Amygdala (tissue), 56 donors: ENCODE measurements at regions not wholly inside any gene's neighbourhood (a gene's known extent, or its start where the extent isn't known, plus 50 kb on each side); places are given as distances from the start of the nearest gene placed in this dataset.
"Not testable (repeated sequence)": the region's sequence is repeated elsewhere in the genome, so short reads cannot be mapped to it uniquely, and the experiment has no call there.

Experiments
- DNase-seq, 56 donors: peaks; one replicate each; lab custom pipeline; 2025; lab: John Stamatoyannopoulos, UW

GRCh38 chr15:34700891-34701427 is 53.8 kb downstream of the GJD2 start:
- DNase-seq, result no peak

- no peak for DNase-seq
Observed at GRCh38 chr15:34699968-34700640, 54.7 kb downstream of the GJD2 start.

DNA sequence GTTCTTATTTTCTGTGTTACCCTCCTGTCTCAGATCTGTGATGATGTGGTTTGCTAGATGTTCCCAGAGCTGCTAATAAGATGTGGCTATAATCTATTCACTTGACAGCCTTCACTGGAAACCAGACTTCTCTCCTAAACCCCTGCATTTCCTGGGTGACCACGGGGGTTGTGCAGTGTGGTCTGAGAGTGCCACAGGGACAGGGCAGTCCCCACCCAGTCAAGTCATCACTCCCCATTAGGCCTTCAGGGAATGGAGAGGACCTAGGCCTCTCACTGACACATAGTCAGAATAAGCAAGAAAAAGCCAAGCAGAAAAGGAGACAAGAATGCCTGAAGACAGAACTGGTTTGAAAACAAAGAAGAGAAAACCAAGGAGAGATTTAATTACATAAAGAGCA is 58.3 kb downstream of the GJD2 start:
- DNase-seq, result no peak

- DNase-seq, result no peak
Observed at GRCh38 chr15:34693053-34693744, 61.6 kb downstream of the GJD2 start.

DNA sequence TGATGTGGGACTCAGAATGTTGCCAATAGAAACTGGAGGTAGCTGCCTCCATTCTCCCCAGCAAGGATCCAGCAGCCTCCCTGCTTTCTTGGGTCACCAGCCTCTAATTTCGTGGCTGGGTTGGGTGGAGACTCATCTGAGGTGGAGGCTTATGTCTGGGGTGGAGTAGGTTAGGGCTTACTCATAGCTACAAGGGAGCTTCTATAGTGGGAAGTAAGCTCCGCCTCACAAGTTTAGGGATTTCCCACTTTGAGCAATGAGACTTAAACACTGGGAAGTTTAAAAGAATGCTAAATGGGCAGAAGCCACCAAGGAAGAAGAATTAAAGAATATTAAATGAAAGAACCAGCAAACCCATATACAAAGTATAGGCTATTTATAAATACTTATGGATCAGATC is 63.8 kb downstream of the GJD2 start:
- no peak for DNase-seq

GRCh38 chr15:34688699-34689098 is 66.1 kb downstream of the GJD2 start:
- no peak for DNase-seq

DNA sequence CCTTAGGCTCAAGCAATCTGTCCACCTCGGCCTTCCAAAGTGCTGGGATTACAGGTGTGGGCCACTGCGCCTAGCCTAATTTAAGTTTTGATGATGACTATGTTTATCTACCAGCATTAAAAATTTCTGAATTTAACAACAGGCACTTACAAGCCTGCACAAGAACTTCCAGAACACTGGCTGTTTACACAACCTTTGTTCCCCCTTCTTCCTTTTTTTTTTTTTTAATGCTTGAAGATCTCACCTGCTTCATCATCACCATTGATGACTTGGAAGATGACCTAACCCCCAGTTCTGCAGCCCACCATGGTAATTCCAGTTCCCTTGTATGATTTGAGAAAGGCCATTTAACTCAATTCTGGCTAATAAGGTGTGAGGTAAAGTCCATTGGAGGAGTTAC is 70.4 kb downstream of the GJD2 start:
- no peak for DNase-seq

DNA sequence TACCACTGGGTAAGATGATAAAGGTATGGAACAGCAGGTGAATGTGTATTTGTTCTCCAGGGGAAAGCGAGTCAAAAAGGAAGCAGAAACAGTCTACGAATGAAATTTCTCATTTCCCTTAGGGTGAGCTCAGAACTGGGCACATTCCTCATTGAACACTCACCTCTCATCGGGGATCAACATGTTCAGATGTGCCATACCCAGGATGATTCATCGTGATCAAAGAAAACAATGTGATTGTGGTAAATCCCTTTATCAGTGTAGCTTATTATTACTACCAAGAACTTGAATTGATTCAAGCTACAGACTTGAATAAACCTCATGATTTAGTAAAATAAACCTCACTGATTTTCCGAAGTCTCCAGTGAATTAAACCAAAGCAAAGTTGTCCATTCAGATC is 72.1 kb downstream of the GJD2 start:
- DNase-seq, result no peak

GRCh38 chr15:34679291-34679690 is 75.5 kb downstream of the GJD2 start:
- no peak for DNase-seq

DNA sequence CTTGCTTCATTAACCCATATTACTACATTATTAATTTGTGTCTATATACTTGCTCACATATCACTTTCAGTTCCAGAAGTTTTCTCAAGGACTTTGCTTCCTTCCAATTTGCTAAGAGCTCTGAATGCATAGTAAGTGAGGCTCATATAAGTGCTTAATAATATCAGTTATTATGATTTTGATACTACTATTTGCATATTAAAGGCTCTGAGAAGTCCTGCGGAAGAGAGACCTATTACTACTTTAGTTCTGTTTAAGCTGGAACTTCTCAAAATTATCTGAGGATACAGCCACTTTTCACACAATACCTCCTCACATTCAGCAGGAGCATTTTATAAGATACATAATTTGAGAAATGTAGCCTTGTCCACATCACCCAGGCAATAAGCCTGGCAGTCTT is 81.6 kb downstream of the GJD2 start:
- no peak for DNase-seq

DNA sequence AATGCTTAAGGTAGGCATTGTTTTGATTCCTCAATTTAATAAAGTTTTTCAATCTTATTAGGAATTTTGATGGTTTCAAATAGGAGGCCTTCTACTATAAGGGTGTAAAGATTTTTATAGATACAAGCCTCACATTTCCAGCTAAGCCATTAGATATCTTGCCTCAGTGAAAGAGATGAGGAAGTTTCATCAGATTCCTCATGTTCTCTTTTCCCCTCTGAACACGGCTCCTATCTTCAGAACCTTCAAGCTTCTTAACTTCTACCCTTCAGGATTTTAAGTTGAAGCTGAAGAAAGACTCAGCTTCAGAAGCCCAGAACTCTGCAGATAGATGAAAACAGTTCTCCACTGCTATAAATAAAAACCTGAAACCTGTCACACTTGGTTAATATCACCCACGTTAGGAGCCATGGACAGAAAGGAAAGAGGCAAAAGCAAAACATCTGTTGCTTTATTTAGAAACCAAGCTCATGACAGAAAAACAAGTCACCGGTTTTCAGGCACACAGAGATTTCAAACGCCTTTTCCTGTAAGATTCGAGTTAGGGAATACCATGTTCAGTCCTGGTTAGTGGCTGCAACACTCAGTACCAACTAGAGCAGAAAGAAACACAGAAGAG is 82.2 kb upstream of the GOLGA8B start:
- DNase-seq, result no peak

DNA sequence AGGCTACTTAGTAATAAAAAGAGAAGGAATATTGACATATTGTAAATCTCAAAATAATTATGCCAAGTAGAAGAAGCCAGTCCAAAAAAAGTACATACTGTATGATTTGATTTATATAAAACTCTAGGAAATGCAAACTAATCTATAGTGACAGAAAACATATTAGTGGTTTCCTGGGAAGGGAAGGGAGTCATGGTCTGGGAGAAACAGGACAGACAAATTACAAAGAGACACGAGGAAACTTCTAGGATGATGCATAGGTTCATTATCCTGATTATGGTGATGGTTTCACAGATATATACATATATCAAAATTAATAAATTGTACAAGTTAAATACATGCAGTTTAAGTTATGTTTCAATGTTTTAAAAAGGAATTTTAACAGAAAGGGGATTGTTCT is 81.0 kb upstream of the GOLGA8B start:
- no peak for DNase-seq

- DNase-seq, result no peak
Observed at GRCh38 chr15:34663101-34663500, 79.7 kb upstream of the GOLGA8B start.

DNA sequence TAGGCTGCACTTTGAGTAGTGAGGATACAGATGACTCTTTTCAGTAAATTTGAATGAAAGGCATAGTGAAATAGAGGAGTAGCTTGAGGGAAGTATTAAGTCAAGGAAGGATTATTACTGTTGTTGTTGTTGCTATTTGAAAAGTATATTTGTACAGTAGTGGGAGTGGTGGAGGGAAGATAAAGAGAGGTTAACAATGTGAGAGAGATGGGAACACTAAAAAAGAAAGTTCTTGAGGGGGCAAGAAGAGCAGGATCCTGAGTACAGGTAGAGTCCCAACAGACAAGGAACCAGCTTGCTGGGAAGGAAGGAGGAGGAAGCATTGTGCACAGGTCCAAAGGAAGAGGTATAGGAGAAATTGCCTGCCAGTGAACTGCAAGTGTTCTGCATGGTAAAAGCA is 75.6 kb upstream of the GOLGA8B start:
- no peak for DNase-seq

DNA sequence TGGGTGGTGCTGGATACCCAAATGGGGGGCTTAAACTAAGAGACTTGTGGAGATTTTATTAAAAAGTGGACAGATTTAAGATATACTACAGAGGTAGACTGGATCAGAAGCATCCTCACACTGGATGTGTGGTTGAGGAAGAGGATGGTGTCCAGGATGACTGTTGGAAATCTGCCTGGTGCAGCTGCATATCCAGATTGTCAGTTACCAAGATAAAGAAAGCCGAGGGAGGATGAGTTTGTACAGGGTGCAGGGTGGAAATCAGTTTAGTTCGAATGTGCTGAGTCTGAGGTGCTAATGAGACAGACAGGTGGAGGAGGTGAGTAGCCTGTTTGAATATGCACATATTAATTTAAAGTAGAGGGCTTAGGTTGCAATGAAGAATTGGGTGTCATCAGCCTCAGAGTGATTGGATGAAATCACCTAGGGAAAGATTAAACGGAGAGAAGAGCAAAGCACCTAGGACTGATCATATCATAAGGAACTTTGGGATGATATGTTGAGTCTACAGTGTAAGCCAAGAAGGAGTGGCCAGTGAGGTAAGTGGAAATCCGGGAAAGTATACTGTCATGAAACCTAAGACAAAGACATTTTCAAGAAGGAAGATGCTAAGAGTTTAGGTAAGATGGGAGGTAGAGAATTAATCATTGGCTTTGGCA is 74.1 kb upstream of the GOLGA8B start:
- no peak for DNase-seq

DNA sequence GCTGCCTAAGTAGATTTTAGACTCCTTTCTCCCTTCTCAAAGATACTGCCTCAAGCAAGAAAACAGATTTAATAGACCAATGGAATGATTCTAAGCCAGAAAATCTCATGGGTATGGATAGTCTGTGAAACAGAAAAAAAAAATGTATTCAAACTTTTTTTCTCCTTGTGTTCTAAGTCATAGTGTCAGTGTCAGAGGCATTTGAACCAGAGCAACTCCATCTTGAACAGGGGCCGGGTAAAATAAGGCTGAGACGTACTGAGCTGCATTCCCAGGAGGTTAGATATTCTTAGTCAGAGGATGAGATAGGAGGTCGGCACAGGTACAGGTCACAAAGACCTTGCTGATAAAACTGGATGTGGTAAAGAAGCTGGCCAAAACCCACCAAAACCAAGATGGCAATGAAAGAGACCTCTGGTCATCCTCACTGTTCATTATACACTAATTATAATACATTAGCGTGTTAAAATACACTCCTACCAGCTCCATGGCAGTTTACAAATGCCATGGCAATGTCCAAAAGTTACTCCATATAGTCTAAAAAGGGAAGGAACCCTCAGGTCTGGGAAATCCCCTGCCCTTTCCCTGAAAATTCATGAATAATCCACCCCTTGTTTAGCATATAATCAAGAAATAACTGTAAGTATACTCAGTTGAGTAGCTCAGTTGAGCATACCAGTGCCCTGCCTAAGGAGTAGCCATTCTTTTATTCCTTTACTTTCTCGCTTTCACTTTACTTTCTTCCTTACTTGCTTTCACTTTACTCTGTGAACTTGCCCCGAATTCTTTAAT is 72.8 kb upstream of the GOLGA8B start:
- no peak for DNase-seq

DNA sequence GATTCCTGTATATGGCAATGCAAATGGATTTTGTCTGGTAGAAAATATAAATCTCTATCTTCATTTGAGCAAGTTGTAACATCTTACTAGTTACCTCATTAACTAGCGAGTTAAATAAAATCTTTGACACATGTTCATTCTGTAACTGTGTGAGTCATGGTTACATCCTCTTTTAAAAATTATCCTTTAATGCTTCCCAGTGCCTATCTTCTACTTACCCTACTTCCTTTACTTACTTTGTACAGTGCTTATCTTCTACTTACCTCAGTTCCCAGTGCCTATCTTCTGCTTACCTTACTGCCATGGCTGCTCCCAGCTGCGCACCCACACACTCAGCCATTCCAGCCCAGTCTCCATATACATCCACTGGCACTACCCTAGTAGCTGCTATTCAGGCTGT is 71.9 kb upstream of the GOLGA8B start:
- no peak for DNase-seq

GRCh38 chr15:34654625-34655024 is 71.2 kb upstream of the GOLGA8B start:
- no peak for DNase-seq

DNA sequence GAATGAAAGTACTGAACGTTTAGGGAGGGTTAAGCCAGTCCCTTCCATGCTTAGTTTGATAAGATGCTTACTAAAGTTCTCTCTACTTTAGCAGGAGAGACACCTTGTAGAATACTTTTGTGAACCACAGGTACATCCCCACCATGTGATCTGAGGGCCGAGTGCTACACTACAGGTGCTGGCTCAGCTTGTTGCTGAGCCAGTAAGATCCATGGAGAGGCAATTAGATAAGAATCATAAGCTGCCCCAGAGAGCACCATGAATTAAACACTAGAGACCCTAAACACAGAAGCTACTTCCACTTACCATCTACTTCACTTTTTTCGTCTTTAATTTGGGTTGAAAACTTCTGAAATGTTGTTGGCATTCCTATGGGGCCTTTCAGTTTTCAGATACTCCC is 70.5 kb upstream of the GOLGA8B start:
- DNase-seq, result no peak

DNA sequence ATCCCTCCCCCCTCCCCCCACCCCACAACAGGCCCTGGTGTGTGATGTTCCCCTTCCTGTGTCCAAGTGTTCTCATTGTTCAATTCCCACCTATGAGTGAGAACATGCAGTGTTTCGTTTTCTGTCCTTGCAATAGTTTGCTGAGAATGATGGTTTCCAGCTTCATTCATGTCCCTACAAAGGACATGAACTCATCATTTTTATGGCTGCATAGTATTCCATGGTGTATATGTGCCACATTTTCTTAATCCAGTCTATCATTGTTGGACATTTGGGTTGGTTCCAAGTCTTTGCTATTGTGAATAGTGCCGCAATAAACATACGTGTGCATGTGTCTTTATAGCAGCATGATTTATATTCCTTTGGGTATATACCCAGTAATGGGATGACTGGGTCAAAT is 69.9 kb upstream of the GOLGA8B start:
- not testable (repeated sequence) for DNase-seq

- DNase-seq, result no peak
Observed at GRCh38 chr15:34652726-34653033, 69.2 kb upstream of the GOLGA8B start.
